GM03348 (cell line): ENCODE measurements at regions not wholly inside any gene's neighbourhood (a gene's known extent, or its start where the extent isn't known, plus 50 kb on each side); places are given as distances from the start of the nearest gene placed in this dataset.

Experiments
- DNase-seq: peaks from one replicate; pipeline ENCODE4 v3.0.0; 2012; ENCODE audit warnings: low spot score

DNA sequence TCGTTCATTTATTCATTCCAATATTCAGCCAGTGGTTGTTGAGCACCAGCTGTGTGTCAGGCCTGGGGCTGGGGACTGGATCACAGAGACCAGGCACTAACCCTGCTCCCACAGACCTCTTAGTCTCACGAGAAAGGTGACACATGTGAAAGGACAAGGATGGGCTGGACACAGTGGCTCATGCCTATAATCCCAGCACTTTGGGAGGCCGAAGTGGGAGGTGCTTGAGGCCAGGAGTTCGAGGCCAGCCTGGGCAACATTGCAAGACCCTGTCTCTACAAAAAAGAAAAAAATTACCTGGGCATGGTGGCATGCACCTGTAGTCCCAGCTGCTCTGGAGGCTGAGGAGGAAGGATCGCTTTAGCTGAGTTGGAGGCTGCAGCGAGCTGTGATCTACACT is 105.9 kb upstream of the SDK1 start:
- DNase-seq = no peak

DNA sequence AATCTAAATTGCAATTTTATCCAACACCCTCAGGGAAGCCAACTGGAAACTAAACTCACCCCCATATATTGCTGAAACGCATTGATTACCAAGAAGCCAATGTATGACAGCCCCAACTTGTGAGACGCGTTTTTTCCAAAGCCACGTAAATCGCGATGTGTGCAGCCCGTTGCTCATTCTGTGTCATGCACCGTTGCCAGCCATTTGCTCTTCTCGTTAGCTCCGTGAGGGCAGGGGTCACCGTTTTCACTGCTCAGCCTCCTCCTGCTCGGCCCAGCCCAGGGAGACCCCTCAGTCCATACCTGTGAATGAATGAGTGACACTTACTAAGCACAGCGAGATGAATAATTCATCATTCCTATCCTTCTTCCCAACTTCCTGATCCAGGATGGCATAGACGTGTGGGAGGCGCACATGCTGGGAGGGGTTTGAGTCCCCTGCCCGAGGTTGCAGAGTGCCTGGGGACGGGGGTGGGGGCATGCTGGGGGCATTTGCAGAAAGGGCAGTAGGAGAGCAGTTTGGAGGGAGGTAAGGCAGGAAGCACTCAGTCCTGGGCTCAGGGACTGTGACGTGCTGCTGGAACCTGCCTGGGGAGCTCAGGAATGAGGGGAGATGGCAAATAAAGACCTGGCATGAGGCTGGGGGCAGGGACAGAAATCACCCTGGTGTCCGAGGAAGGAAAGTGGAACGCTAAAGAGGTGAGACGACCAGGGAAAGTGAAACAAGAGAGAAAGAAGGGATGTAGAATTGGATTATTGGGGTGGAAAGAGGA is 104.2 kb upstream of the SDK1 start:
- DNase-seq = no peak

DNA sequence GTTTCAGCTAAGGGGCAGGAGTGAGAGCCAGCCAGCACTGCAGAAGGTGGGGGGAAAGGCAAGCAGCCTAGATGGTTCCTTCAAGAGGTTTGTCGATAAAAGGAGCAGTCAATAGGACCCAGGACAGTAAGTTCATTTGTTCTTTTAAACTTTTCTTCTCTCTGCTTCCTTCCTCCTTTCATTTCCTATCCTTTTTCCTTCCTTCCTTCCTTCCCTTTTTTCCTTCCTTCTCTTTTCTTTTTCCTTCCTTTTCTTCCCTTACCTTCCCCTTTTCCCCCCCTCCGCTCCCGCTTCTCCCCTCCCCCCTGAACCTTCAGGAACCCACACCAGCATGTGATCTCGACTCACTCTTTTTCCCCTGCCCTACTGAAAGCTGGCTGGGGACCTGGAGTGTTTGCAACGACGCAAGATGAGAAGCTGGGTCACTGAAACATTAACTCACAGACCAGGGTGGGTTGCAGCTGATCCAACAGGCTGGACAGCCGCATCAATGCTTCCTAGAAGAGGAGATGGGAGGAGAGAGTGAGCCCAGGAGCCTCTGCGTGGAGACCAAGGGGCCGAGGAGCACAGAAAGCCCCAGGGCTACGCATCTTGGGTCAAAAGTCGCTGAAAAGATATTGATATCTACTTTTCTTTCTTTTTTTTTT is 103.4 kb upstream of the SDK1 start:
- no peak for DNase-seq

DNA sequence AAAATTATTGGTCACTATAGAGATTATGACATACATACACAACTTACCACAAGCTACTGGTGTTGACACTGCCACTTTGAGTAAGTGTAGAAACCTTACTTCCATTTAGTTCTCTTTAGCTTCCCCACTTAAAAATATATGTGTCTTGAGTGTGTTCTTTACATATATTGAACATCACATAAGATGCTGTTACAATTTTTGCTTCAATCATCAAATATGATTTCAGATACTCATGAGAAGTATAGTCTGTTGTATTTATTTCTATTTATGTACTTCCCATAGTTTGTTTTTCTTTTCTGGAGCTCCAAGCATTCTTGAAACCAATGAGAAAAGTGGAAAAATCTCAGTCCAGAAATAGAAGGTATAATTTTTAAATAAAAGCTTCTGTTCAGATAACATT is 102.7 kb upstream of the SDK1 start:
- no peak for DNase-seq

DNA sequence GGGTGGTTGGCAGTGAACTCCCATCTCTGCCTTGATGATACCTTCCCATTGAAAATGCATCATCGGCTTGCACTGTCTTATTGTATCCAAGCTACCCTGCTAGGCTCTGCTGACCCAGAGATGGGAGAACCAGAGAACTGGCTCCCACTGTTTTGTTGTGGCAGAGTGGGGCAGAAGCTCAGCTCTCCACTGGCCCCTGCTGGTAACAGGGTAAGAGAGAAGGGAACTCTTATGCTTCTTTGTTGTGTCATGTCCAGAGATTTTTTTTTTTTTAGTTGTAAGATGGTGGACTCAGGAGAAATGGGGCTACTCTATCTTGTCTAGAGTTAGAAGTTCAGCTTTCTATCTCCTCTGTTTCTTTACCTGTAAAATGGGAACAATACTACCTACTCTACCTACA is 100.5 kb upstream of the SDK1 start:
- no peak for DNase-seq

DNA sequence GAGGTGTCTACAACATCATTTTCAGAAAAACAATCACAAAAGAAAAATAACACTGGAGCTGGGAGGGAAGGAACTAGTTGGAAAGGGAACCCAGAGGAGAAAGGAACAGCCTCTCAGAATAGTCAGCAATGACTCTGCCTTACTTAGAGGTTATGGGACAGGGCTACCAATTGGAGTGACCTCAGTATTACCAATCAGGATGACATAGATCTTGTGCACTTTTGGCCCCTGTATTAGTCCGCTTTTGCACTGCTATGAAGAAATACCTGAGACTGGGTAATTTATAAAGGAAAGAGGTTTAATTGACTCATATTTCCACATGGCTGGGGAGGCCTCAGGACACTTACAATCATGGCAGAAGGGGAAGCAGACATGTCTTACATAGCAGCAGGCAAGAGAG is 99.7 kb upstream of the SDK1 start:
- DNase-seq = no peak

DNA sequence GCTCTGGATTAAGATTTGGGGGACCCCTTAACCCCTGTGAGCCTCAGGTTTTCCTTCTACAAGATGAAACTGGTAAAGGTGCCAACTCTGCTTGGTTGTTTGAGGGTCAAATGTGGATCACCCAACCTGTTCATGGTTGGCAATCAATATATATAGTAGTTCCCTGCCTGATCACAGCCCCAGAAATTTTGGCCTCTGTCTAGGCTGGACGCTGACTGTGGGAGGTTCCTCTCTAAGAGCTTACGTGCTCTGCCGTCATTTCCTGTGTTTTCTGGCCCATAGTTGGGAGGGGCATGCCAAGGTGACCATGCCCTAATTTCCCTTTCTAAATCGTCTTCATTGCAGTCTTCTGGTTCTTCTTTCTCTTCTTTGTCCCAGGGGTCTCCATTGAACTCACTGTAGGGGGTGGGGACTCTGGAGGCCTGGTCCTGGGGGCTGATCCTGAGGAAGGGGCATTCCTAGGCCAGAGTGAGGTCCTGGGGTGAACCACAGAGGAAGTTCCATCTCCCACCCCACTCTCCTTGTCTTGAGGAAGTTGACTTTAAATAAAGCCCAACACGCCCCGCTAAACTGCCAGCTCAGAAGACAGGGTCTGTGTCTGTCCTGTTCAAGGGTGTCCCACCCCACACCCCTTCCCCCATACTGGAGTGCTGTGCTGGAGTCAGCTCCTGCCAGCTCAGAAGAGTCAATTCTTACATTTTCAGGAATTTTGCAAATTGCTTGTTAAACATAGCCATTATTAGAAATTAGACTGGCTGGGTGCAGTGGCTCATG is 98.9 kb upstream of the SDK1 start:
- DNase-seq = no peak

DNA sequence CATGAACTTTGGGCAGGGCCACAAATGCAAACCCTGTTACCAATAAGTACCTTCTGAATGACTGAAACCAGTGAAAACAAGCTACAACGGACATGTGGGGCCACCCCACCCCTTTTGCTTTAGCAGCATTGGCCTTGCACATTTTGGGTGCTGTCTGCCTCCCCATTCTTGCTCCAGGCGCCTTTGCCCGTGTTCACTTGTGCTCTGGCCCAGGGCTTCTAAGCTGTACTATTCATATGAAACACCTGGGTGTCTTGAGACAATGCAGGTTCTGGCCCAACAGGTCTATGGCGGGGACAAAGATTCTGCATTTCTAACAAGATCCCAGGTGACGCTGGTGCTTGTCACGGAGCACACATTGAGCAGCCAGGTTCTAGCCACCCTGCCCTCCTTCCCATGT is 96.5 kb upstream of the SDK1 start:
- no peak for DNase-seq

DNA sequence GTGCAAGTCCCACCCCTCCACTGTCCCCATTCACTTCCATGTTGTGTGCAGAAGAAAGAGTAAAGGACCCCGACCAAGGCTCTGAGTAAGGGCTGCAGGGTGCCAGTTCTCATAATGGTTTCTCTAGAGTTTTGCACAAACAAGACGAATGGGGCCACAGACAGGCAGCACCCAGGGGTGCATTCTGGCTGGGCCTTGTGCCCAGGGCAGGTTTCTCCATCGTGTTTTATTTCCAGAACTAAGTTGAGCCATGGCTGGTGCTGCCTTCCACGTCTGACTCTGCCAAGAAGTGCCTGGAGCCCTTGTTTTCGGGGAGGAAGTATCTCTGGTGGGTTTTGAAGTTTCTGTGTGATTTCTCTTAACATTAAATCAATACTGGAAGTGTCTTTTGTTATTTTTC is 95.0 kb upstream of the SDK1 start:
- no peak for DNase-seq

DNA sequence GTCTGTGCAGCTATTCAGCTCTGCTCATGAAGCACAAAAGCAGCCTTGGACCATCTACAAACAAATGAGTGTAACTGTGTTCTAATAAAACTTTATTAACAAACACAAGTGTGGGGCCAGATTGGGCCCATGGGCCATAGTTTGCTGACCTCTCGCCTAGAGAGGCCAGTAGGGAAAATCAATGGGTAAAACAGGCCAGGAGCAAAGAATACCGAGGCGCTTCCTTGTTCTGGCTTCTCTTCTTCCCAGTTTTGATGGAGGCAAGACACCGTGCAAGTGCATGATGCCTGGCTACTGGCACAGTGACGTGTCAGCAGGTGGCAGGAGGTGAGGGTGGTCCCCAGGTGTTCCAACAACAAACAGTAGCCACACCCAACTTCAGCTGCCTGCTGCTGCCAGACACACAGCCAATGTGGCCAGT is 94.3 kb upstream of the SDK1 start:
- DNase-seq = no peak

DNA sequence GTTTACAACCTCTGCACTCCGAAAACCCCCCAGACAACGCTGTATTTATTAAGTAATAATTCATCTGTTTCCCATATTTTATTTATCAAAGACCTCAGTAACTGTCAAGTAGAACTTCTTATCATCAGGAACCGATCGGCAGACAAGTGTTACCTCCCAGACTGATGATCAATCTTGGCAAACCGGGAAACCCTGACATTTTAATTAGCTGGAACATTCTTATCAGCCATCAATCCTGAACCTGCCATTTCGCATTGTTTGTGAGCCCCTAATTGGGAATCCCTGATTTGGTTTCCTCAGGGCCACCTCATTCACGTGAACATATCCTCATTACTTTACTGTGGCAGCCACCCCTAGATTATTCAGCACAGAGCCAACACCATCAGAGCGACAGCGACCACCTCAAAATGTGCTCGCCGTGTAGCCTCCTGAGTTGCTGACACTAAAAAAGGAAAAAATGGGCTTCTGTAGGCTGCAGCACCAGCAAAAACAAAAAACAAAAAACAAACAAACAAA is 93.6 kb upstream of the SDK1 start:
- no peak for DNase-seq

DNA sequence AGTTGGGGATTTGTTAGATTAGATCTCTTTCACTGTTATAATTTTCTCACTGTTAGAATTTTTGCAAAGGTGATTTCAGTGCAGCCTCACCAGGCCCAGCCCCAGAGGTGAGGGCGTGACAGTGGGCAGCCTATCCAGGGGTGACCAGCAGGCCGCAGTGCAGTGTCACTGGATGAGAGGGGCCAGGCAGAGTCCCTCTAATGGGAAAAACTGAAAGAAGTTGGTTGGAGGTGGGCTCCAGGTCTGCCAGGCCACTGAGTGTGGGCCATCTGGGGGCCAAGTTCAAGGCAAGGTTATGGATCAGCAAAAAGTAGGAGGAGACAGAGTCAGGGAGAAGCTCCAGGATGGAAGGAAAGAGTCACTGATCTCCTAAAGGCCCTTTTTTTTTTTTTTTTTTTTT is 90.5 kb upstream of the SDK1 start:
- no peak for DNase-seq

DNA sequence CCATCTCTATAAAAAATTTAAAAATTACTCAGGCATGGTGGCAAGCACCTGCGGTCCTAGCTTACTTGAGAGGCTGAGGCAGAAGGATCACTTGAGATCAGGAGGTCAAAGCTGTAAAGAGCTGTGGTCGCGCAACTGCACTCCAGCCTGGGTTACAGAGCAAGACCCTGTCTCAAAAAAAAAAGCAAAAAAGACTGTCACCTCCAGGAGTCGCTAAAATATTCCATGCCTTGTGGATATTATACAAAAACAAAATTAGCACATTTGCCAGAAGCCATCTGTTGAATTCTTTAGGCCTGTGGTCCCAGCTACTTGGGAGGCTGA is 87.0 kb upstream of the SDK1 start:
- no peak for DNase-seq

DNA sequence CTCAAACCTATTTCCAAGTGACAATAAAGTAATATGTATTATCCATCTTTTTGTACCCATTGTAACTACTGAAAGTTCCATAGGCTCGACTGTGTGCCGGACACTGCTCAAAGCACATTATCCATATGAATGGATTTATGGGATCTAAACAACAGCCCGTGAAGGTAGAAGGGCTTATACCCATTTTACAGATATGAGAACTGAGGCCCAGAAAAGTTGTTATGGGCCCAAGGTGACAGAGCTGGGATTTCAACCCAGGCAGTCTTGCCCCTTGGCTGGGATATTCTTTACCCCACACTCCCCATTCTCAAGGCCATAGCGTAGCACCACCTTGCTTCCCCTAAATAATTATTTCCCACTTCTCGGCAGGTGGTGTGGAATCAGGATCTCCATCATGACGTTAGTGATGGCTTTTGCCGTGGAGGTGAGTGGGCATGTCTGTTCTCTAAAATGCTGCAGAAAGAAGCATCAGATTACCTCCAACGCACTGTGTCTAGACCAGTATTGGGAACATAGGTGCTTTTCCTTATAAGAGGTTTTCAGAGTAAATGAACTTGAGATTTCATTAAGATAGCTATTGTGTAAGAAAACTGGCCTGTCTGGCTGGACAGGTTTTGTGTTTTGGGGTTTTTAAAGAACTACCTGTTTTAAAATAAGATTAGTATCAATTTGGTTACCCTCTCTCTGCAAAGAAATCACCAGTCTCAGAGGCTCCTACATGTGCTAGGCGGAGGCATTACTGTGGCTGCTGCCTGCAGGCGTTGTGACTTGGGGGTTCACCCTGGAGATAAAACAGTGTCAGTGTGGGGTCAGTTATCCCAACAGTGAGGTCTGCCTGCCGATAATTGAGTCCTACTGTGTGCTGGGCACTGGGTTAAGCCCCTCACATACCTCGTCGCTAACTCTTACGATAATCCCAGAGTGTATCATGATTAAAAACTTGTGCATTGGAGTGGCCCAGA is 85.1 kb upstream of the SDK1 start:
- DNase-seq = no peak

DNA sequence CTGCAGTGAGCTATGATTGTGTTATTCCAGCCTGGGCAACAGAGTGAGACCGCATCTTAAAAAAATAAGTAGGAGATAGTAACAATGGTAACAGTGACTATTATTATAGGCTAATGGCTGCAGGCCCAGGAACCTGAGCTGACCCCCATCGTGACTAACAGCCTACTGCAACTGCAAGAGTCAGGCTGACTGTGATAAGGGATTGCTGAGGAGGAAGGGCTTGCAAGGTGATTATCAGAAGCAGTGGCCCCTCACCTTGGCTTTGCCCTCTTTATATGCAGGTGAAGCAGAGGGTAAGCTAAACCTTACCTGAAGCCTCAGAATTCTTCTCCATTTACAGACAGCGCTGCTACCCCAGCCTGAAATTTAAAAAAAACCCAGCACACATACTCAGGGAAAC is 83.9 kb upstream of the SDK1 start:
- no peak for DNase-seq

DNA sequence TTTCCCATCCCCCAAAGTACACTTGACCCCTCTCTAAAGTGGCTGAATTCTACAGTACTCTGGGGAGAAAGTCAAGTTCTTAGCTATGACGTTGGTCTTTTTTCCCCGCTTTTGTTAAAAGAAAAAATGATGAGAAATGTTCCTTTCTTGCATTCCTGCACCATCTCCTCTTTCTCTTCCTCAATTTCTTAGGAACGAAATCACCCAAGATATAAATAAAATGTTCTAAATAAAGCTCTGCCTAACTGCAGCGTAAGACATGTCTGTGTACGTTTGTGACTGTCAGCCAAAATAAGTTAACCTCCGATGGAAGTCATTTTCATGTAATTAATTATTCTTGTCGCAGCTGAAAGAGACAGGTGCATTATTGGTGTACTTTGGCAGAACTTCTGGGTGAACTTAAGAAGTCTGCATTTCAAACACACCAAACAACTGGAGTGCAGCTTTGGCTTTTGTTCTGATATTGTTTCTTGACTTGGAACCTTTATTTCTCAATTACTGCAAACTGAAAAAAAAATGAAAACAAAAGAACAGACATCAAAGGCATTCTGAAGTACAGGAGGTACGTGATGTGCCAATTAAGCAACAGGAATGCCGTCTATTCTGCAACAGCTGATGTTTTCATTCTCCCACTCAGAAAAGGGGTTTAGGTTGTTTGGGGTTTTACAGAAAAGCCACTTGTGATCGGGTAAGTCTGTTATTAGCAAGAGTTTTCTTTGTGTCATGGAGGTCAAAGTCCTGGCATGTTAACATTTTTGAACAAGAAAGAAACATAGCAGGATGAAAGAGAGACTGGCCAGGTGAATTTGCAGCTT is 82.4 kb upstream of the SDK1 start:
- no peak for DNase-seq

DNA sequence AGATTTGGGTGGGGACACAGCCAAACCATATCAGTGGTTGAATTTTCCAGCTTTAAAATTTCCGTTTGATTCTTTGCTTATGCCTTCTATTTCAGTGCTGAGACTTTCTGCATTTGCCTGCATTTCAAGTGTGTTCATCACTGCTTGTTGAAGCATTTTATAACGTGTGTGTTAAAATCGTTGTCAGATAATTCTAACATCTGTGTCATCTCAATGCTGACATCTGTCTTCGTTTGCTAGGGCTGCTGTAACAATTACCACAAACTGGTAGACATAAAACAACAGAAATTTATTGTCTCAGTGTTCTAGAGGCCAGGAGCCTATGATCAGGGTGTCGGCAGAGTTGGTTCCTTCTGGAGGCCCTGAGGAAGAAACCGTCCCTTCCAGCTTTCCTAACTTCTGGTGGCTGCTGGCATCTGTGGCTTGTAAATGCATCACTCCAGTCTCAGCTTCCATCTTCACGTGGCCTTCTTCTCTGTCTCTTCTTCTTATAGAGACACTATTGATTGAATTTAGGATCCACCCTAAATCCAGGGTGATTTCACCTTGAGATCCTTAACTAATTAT is 71.1 kb upstream of the SDK1 start:
- no peak for DNase-seq

DNA sequence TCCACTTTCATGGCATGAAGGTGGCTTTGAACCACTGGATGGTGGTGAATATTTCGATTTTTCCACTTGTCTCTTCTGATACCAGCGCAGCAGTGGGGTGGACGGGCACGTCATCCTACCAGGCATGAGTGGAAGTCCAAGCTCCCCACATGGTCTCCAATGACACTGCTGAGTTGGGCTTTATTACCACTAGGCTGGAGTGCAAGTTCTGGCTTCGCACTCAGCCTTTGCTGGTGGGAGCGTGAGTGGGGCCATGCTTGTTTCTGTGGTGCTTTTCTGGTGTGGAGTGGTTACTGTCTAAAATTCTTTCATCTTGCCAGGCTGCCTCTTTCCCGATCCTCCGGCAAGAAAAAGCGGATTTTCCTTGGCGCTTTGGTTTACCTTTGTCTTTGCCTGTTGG is 70.1 kb upstream of the SDK1 start:
- no peak for DNase-seq

DNA sequence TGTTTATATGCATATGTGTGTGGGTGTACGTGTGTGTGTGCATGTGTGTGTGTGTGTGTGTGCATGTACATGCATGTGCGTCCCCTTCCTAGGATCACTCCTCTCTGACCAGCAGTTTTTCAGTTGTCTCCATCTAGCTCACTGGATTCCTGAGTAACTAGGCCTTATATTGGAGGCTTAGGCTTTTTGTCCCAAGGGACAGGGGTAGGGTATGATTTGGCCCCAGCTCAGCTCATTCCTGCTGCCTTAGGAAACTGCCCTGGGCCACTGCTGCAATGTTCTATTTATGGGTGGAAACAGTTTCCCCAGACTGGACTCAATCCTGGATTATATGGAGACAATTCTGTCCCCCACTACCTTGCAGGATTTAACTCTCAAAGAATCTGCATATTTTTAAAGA is 68.8 kb upstream of the SDK1 start:
- DNase-seq = no peak

DNA sequence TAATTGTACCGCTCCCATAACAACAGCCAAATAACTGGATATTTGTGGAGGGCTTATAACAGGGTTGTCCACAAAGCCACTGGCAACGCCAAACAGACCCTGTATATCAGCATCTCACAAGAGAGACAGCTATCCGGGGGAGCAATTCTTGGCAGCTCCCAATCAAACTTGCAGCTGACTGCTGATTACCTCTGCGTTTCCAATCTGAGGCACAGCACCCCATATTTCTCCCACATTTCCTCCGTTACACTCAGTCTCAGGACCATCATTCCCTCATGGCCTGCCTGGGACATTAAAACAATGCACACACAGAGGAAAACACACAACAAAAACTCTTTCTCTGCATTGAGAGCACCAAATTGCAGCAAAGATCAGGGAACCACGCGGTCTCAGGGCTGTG is 67.8 kb upstream of the SDK1 start:
- no peak for DNase-seq

DNA sequence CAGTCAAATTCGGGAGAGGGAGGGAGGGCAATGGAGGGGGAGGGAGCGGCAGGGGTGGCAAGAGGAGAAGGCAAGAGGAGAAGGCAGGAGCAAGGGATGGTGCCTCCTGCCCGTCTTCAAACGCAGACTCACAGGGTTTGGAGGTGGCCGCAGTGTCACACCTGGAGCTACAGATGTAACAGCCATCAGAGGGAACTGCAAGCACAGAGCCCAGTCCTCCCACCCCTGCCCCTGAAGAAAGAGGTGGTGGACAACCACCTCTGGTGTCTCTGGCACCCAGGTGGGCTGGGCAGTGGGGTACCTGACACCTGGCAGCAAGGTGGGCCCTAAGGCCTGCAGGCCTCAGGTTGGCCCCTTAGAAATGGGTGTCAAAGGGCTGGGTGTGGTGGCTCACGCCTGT is 67.0 kb upstream of the SDK1 start:
- DNase-seq = no peak
